Frontal cortex (tissue), 3 donors: ENCODE measurements at regions not wholly inside any gene's neighbourhood (a gene's known extent, or its start where the extent isn't known, plus 50 kb on each side); places are given as distances from the start of the nearest gene placed in this dataset.

Experiments used
- DNase-seq, 2 donors: peaks; one replicate each; pipeline ENCODE4 v3.0.0; 2012; ENCODE audit warnings: low spot score in 2 of 2
- FAIRE-seq: peaks from 2 replicates; lab custom pipeline; 2012; peaks lifted over from hg19 to GRCh38; lab: Jason Lieb, UNC
- donor health status: control.
- donor health status: control.
- donor health status: control.

GRCh38 chr3:22612927-22613326 is 590.2 kb upstream of the UBE2E2 start:
- FAIRE-seq (no peak), DNase-seq (no peak)

- DNase-seq (no peak), FAIRE-seq (no peak)
Measured at GRCh38 chr3:22615790-22616189, 587.3 kb upstream of the UBE2E2 start.

- FAIRE-seq, result no peak
- DNase-seq, result no peak
Measured at GRCh38 chr3:22617372-22617771, 585.8 kb upstream of the UBE2E2 start.

- no peak for DNase-seq
- FAIRE-seq, result no peak
Measured at GRCh38 chr3:22620498-22620897, 582.6 kb upstream of the UBE2E2 start.

GRCh38 chr3:22621205-22621809 is 581.8 kb upstream of the UBE2E2 start:
- FAIRE-seq, result no peak
- DNase-seq, result no peak

- DNase-seq (no peak), FAIRE-seq (no peak)
Measured at GRCh38 chr3:22627993-22628499, 575.1 kb upstream of the UBE2E2 start.

GRCh38 chr3:22632536-22632935 is 570.6 kb upstream of the UBE2E2 start:
- DNase-seq (no peak), FAIRE-seq (no peak)

- FAIRE-seq, result no peak
Measured at GRCh38 chr3:22634433-22634832, 568.7 kb upstream of the UBE2E2 start.

GRCh38 chr3:22659651-22660475 is 543.3 kb upstream of the UBE2E2 start:
- DNase-seq (no peak), FAIRE-seq (no peak)

More at GRCh38 chr3:22634433-22634832, 568.7 kb upstream of the UBE2E2 start:
- no peak for DNase-seq

- FAIRE-seq (no peak), DNase-seq (no peak)
Measured at GRCh38 chr3:22660606-22661005, 542.5 kb upstream of the UBE2E2 start.

GRCh38 chr3:22661121-22661700 is 541.9 kb upstream of the UBE2E2 start:
- FAIRE-seq, result no peak
- no peak for DNase-seq

- DNase-seq (no peak), FAIRE-seq (no peak)
Measured at GRCh38 chr3:22665528-22665927, 537.6 kb upstream of the UBE2E2 start.

- DNase-seq (no peak), FAIRE-seq (no peak)
Measured at GRCh38 chr3:22666736-22667135, 536.4 kb upstream of the UBE2E2 start.

GRCh38 chr3:22671848-22672247 is 531.3 kb upstream of the UBE2E2 start:
- DNase-seq (no peak), FAIRE-seq (no peak)

GRCh38 chr3:22684739-22685138 is 518.4 kb upstream of the UBE2E2 start:
- DNase-seq (no peak), FAIRE-seq (no peak)

GRCh38 chr3:22685597-22685996 is 517.5 kb upstream of the UBE2E2 start:
- DNase-seq (no peak), FAIRE-seq (no peak)

- DNase-seq (no peak), FAIRE-seq (no peak)
Measured at GRCh38 chr3:22691407-22691806, 511.7 kb upstream of the UBE2E2 start.

GRCh38 chr3:22691856-22692628 is 511.1 kb upstream of the UBE2E2 start:
- no peak for FAIRE-seq
- DNase-seq, result no peak

GRCh38 chr3:22700876-22701275 is 502.3 kb upstream of the UBE2E2 start:
- peak; percentile 8 for FAIRE-seq
- no peak for DNase-seq

- FAIRE-seq, result no peak
Measured at GRCh38 chr3:22704166-22704565, 499.0 kb upstream of the UBE2E2 start.

More at GRCh38 chr3:22704166-22704565, 499.0 kb upstream of the UBE2E2 start:
- DNase-seq, result no peak
